T-helper 2 cell (primary cell): ENCODE measurements at regions not wholly inside any gene's neighbourhood (a gene's known extent, or its start where the extent isn't known, plus 50 kb on each side); places are given as distances from the start of the nearest gene placed in this dataset.

Experiments
- DNase-seq, 5 experiments: peaks; one replicate each; pipeline versions ENCODE4 v3.0.0 to v3.0.0-alpha.2; 2012 to 2022

DNA sequence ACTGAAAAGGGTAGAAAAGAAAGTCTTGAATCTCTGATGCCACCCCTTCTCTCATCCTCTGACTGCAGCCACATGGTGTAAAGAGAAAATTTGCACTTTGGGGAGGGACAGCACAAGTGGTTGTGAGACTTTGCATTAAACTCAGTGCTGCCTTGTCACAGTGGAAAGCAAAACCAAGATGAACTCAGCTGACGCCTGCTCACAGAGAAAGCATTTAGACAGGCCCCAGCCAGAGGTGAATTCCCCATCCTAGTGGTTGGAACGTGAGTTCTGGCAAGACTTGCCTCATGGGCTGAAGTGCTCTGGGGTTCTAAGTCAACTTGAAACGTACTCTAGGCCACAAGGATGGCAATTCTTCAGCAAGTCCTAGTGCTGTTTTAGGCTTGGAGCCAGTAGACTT is 1101.4 kb downstream of the ADGRL3 start:
- no peak for DNase-seq

DNA sequence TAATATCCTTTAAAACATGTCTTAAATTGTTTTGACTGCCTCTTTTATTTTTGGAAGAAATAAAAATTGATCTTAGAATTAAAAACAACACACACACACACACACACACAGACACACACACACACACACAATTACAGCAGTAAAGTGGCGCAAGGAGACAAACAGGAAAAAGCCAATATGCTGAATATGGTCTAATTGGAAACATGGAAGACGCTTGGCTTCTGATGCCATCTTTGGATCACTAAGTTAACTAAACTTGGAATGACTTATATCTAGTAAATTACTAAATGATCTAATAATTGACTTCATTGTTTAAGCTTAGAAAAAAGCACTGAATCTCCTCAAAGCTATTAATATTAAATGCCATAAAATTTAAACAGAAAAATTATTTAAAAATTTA is 1093.4 kb downstream of the ADGRL3 start:
- DNase-seq, result no peak

DNA sequence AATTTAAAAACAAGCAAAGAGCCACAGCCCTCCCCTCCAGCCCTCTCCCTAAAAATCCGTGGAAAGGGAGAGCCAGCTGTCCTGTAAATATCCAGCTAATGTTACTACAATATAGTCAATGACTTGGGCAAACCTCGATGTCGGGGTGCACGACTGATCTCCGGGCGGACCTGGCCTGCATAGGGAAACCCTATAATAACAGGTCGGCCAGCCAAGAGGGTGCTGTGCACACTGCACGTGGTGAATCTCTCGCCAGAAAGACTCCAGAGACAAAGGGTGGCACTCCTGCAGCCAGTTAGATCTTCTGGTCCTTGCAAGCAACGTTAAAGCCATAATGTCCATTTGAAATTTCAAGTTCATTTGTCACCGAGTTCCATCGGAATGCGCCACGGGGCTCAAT is 1092.8 kb downstream of the ADGRL3 start:
- no peak for DNase-seq

DNA sequence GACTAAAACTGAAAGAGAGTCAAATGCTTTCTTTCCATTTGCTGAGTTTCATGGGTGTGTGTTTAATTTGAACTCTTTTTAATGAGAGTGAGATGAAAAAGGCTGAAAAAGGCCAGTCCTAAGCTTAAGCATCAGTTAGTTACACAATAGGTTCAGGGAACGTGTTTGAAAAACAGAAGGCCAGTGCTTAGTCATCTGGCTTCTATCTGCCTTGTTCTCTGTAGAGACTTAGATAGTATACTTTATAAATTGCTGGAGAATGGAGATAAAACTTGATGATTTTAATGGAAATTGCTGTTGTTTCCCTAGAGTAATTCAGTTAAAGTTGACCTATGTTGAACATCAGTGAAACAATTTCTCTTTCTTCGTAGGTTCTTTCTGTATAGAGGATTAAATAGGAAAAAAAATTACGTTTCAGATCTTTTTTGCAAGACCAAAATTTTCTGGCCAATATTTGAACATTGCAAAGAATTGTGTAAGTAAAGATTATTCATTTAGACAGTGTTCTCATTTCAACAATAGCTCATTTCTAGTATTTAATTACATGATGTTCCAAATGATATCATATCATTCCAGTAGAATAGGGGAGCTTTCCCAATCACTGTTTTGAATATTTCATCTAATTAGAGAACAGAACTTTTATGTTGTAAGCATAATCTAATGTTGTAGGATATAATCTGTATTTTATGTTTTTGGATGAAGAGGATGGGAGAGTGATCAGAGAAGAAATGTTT is 1088.8 kb downstream of the ADGRL3 start:
- no peak for DNase-seq

DNA sequence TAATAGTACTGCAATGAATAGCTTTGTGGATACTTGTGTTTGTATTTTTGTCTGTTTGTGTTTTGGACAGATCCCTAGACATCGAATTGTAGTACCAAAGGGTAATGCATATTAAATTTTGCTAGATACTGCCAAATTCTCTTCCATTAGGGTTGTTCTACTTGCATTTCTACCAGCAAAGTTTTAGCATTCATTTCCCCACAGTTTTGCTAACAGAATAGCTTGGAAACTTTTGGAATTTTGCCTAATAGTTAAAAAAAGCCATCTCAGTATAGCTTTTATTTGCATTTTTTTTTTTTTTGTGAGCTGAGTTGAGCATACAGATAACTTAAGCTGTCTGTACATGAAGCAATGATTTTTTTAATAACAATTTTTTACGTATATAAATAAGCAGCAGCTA is 1084.9 kb downstream of the ADGRL3 start:
- DNase-seq, result no peak

DNA sequence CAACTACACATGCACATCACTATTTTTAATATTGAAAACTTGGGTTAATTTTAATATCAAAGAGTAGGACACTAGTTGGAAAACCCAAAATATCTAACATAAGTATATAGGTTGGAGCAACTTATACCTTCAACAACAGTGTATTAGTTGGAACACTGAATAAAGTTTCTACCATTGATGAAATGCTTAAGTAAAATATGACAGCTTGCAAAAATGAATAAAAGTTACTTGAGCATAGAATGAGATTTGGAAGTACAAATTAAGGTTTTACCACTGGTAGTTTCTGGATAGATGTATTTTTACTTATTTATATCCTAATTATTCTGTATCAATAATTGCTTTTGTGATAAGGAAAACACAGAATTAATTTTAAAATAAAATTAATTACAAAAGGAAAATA is 1079.6 kb downstream of the ADGRL3 start:
- DNase-seq, result no peak

DNA sequence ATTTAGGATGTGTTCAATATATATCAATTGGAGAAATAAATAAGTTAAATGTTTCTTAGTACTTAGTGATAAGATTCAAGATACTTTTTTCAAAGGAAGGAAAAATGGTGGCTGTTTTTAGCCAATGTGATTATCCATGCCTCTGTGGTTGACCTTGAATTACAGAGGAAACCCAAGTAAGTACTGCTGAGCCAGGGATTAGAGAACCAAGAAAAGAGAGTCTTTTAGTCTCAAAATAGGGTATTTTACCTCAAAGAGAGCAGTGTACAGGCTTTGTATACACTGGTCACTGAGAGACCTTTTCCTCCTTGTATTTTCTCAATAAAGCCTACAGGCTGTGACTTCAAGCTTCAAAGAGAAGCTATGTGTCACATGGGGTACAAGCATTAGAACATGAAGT is 1075.3 kb downstream of the ADGRL3 start:
- no peak for DNase-seq

DNA sequence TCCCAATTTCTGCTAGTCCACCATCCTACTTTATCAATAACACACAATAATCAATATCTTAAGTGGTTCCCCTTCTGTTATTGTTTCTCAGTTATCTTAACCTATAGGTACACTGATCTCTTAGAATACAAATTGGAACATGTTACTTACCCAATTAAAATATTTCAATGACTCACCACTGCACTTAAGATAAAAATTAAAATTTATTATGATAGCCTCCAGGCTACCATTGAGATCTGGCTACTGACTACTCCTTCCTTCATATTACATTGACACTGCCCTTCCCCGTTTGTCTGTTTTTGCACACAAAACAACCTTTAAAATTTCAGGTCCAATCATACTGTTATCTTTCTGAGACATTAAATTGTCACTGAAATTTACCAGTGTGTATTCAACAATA is 1074.7 kb downstream of the ADGRL3 start:
- no peak for DNase-seq

DNA sequence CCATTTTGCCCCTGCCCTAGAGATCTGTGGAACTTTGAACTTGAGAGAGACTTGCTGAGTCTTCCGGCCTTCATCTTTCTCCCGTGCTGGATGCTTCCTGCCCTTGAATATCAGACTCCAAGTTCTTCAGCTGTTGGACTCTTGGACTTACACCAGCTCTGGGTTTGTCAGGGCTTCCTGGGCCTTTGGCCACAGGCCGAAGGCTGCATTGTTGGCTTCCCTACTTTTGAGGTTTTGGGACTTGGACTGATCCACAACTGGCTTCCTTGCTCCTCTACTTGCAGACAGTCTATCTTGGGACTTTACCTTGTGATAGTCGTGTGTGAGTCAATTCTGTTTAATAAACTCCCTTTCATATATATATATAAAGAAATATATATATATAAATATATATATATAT is 1071.0 kb downstream of the ADGRL3 start:
- no peak for DNase-seq

DNA sequence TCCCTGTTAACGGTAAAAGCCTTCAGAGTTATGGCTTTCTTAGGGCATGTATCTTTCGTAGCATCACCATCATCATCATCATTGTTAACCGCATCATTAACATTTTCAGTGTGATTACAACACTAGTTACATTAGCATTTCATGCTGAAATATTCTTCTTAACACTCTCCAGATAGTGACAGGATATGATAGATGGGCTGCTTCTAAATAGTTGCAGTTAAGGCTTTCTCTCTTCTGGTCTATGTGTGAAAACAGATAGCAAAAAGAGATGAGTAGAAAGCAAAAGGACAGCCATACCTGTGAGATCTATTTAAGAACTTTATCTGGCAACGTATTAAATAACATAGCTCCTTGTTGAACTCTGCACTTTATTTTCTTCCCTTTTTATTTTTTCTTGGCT is 1069.8 kb downstream of the ADGRL3 start:
- no peak for DNase-seq

DNA sequence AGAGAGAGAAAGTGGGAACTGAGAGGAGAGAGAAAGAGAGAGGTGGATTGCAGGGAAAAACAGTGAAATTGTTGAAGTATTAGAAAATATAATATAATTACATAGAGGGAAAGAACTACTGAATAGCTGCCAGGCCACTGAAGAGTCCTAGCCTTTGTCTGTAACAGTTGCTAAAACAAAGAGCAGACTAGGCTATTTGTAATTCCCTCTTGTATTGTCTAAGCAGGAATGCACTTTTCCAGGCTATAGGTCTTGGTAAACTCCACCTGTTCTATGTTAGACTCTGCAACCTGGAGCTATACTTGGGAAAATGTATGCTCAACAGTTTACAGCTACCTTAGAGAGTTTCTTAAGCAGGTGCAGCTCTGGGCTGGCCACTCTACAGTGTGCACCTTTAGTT is 1063.3 kb downstream of the ADGRL3 start:
- no peak for DNase-seq

DNA sequence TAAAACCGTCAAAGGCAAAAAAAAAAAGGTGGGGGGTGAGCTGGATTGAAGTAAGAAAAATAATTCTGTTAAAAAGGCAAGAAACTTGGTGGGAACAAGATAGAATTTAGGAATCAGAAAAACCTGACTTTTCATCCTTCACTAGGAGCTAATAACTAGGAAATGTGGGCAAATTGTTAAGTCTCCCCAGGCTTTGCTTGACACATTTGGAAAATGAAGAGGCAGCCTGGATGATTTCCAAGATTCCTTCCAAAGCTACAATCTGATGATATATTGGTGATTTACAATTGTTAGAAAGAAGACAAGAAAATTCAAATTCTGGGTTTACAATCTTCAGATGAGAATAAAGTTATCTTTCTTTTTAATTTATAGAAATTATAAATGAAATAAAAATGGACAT is 1062.5 kb downstream of the ADGRL3 start:
- DNase-seq, result no peak

DNA sequence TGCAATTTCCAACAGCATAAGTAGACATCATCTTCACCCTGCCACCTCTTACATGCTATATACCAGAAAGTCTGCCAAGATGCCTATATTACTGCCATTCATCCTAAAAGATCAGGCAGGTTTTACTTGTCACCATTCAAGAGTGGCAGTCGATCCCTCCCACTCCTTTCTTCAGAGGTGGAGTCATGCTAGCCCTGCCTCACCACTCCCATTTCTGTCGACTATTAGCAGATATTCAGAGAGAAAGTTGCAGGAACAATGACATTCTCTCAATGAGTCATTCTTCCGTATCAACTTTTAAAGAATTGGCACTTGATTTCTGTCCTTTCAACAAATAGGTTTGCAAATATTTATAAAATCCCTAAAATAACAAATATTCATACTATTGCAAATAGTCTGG is 1060.1 kb downstream of the ADGRL3 start:
- no peak for DNase-seq

DNA sequence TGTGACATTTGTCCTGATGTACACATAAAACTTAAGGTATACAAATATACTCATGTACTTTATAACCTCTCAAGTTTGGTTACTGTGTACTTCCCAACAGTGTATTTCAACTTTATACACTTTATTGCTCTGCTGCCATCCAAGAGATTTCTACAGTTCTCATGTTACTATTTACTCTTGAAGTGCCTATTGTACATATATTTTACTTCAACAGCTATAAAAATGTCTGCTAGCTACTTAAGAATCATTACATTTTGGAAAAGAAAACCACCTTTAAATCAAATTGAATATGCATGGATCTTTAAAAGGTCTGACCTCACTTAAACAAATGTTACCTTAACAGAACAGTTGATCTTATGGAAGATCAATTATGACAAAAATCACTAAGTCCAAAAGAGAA is 1056.4 kb downstream of the ADGRL3 start:
- no peak for DNase-seq

DNA sequence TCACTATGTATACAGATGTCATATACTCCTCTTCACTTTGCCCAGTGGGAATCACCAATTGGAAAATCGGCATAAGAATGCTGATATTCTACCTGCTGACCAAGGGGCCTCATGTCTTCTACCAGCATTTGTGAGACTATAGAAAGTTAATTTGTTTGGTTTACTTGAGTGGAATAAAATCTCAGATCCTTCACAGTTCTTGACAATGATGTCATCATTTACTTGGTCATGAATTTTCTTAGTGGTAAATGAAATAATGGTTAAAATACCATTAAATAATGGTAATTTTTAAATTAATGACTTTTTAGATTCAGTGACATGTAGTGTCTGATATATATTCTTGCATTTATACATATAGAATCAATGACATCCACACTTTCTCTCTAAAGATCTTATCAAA is 1052.6 kb downstream of the ADGRL3 start:
- DNase-seq, result no peak

DNA sequence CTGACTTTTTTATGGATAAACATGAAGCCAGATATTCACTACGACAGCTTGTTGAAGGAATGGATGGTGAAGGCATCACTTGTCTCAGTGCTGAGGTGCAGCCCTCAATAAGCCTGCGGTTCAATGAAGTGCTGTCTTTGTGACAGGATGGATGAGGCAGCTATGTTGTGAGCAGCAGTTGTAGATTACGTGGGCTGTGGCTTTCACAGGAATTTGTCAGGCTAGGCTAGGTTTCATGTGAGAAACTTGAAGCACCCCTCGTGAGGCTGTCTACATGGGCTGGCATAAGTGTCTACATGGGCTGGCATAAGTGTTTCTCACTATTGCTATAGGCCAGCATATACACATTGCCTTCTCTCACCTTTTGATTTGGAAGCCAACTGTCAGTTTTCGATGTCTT is 1050.0 kb downstream of the ADGRL3 start:
- DNase-seq, result peak in 1 of 5 experiments; percentile 54

DNA sequence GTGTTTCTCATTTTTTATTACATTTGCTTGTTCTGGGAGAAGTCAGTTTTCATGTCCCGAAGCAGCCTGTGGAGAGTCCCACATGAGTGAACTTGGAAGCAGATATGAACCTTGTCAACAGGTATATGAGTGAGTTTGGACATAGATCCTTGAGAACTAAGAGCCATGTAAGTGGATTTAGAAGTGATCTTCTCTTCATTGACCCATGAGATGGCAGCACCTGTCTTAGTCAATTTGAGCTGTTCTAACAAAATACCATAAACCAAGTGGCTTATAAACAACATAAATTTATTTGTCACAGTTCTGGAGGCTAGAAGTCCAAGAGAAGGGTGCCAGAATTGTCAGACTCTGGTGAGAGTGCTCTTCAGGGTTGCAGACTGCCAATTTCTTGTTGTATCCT is 1043.8 kb downstream of the ADGRL3 start:
- no peak for DNase-seq

DNA sequence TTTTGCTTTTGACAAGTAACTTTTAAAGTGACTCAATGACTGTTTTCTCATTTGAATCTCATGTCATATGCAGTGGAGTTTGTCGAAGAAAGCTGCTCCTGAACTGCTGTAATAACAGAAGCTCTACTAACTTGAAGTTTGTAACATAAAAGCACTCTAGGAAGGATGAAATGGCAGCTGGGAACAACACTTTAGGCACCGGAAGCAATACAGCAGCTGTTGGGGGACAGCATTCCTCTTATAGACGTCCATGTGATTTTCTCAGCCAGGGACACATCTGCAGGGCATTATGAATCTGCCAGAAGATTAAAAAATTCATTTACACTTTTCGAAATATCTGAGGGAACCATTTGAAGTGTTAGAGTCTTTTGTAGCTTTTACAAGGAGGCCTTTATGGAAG is 1035.8 kb downstream of the ADGRL3 start:
- no peak for DNase-seq

DNA sequence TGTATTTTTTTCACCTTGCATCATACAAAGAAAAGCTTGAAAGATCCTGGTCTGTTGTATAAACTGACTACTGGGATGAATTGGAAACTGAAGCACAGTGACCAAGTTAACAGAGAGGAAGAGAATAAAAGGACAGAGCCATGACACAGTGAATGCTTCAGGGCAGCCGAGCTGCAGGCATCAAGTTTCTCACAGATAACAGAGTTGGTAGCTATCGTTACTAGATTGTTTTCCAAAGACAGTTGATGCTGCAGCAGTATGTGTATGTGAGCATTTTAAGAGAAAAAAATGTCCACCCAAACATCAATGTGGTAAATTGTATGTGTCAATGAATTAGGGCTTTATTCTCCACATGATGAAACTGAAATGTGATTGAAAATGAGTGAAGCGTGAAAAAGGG is 1032.7 kb downstream of the ADGRL3 start:
- no peak for DNase-seq

DNA sequence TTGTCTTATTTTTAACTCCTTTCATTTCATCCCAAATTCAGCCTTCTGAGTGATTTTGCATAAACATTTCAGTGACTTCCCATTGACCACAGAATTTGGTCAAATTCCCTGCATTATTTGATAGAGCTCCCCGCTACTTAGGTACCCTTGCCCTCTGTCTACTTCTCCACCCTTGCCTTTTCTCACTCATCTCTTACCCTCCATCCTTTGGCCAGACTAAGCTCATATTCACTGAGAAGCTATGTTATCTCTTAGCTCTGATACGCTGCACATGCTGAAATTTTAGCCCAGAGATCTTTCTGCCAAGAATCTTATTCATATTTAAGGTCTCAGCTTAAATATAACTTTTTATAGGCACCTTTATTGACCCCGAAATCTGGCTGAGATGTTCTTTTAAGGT is 1031.9 kb downstream of the ADGRL3 start:
- DNase-seq, result no peak

DNA sequence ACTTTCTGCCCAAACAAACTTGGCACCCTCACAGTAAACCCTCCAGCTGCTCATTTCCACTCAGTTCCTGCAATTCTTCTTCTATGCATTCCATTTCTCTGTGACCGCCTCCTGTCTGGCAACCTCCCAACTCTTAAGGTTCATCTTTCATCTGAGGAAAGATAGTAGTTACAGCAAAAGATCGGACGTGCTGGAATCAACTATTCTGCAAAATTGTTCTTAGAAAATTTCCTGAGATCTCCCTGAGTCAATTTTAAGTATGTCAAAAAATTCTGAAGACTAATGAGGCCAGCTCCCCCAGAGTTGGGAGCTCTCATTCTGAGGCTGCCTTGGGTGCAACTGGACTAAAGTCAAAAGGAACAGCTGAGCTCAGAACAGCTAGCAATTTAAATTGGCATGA is 1026.0 kb downstream of the ADGRL3 start:
- DNase-seq, result no peak

DNA sequence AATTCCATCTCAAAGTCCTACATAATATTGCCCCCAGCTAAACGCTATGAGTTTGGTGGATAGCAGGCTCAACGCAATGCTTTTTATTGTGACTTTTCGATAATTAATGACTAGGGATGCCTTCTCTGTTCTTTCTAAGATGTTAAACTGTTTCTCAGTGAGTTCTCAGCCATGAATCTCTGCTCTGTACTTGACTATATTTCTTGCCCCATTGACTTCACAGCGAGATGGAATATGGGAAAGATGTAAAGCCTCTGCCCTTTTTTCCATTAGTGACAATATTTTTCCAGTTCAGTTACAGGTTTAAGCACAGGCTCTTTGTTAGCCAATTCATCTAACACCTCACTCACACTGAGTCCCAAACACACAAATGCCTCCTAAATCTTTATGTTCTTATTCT is 1022.0 kb downstream of the ADGRL3 start:
- no peak for DNase-seq

DNA sequence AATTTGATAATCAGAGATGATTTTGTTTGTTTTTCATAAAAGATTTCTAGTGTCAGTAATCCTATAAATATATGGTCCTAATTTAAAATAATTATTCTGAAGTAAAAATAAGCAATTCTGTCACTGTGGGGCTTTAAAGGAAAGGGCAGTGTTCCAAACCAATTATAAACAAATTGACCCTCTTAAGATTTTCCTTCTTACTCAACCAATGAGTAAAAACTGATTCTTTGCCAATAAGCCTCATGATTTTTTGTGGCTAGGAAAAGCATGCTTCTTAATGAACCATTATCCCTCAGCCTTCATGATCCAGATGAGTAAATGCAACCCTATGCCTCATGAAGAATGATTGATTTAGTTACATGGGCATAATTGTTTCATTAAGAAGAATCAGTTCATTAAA is 1010.4 kb downstream of the ADGRL3 start:
- DNase-seq, result no peak

DNA sequence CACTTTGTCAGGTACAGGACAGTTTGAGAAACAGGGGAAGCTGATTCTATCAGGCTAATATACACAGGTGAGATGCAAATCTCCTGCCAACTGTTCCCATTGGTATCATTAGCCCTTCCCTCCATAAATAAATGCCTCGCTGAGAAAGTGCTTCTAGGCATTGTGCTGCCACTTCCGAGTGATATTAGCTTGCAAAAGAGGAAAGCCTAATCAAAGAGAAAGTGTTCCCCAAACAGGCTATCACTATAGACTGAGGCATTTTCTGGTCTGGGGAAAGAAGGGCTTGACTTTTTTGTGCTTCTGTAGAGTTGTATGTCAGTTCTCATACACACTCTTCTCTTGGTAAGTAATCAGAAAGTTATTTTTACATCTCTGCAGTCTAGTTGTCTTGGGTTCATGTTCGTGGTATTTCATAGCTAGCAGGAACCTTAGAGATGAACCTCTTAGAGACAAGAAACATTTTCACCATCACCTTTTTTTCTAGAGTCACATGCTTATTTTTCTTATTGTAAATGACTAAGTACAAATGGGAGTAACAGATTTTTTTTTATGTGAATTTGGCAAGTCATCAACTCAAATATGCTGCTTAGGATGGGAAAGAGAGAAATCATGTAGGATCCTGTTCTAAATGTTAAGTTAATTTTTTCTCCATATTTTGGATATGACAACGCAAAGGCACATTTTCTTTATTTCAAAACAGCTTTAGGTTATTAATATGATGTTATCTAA is 1009.8 kb downstream of the ADGRL3 start:
- DNase-seq, result no peak

DNA sequence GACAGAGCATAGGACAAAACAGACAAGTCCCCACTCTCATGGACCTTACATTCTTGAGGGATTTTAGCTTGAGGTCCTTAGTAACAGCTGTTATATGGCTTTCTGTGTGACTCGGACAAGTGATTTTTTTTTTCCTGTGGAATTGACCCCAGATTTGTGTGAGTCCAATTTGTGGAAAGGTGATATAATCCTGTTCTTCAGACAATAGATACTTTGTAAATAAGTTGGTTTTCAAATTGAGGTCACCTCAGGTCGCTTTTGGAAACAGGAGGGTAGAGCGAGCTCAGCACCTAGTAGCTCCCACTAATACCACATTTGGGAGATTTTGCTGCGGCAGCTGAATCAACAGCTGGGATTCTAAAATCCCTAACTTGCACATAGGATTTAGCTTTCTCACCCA is 1008.8 kb downstream of the ADGRL3 start:
- DNase-seq, result no peak
